Brain microvascular endothelial cell (primary cell): ENCODE measurements at regions not wholly inside any gene's neighbourhood (a gene's known extent, or its start where the extent isn't known, plus 50 kb on each side); places are given as distances from the start of the nearest gene placed in this dataset.

Experiments
- DNase-seq: peaks from one replicate; pipeline ENCODE4 v3.0.0-alpha.2; 2020
- H3K27ac ChIP-seq: fragments of 250-450 bp; sonication (Bioruptor Pico); 2 replicates; pipeline ENCODE4 v1.5.1; 2020; ENCODE audit warnings: mild to moderate bottlenecking, moderate library complexity
- H3K27me3 ChIP-seq: fragments of 250-450 bp; sonication (Bioruptor Pico); replicated peaks from 2 replicates; pipeline ENCODE4 v1.5.1; 2020; ENCODE audit warnings: mild to moderate bottlenecking
- H3K36me3 ChIP-seq: fragments of 250-450 bp; sonication (Bioruptor Pico); replicated peaks from 2 replicates; pipeline ENCODE4 v1.5.1; 2020; ENCODE audit warnings: mild to moderate bottlenecking
- H3K4me3 ChIP-seq: 2 replicates; pipeline ENCODE4 v1.5.1; 2011; ENCODE audit warnings: low read depth, mild to moderate bottlenecking, control low read depth, low read length, moderate library complexity
- in situ Hi-C: cut with HindIII; loops from 2 replicates; pipeline ENCODE4 v1.10.0; 2017; ENCODE audit warnings: low sequenced_read_pairs, low pct_ligation_motif_present
- TF ChIP-seq, protein P1 (sequence below): IDR thresholded peaks from 2 replicates; pipeline ENCODE4 v1.5.1; 2011; ENCODE audit warnings: low read depth, mild to moderate bottlenecking, moderate library complexity, low read length, control low read depth, inconsistent platforms; ENCODE audit errors: missing control alignments

DNA sequence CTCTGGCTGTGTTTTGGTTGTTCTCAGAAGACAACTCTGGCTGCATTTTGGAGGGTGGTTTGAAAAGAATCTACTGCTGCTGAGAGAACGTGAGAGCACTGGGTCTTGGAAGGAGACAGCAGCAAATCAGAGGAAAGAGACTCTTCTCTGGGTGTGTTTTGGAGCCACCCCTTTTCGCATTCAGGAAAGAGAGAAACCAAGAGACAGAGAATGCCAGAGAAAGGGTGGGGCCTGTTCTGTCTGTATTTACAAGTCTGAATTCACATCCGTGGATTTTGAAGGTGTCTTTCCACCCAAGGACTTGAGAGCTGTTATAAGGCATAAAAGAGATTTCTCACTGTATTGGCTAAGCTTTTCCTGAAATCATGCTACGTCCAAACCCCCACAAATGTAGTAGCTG lies 187.2 kb downstream of the C1orf94 start:
- Histone ChIP-seq H3K27me3 (no peaks in the 10 kb centered on the region), H3K27ac (no peak overlapping the region), H3K36me3 (no peaks in the 10 kb centered on the region), H3K4me3 (no peak overlapping the region)
- TF ChIP-seq, protein P1, sequence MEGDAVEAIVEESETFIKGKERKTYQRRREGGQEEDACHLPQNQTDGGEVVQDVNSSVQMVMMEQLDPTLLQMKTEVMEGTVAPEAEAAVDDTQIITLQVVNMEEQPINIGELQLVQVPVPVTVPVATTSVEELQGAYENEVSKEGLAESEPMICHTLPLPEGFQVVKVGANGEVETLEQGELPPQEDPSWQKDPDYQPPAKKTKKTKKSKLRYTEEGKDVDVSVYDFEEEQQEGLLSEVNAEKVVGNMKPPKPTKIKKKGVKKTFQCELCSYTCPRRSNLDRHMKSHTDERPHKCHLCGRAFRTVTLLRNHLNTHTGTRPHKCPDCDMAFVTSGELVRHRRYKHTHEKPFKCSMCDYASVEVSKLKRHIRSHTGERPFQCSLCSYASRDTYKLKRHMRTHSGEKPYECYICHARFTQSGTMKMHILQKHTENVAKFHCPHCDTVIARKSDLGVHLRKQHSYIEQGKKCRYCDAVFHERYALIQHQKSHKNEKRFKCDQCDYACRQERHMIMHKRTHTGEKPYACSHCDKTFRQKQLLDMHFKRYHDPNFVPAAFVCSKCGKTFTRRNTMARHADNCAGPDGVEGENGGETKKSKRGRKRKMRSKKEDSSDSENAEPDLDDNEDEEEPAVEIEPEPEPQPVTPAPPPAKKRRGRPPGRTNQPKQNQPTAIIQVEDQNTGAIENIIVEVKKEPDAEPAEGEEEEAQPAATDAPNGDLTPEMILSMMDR, result no peak
- in situ Hi-C loops, result no loop called here
- no peak for DNase-seq

DNA sequence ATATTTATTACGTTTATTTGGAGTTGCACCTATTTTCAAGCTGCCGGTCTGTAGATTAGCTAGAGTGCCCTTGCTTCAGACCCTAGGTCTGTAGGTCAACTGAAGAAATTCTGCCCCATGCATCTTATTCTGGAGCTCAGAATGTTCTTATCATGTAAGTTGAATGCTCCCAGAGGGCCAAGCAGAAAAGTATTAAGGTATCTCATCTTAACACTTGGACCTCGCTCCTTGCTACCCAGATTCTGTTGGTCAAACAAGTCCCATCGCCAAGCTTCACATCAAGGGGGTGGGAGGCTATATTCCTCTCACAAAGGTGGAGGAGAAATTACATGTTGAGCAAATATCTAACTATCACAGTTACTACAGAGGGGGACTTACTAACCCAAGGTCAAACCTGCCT lies 187.7 kb downstream of the C1orf94 start:
- H3K36me3 ChIP-seq, result no peaks in the 10 kb centered on the region
- H3K27ac ChIP-seq, result no peak overlapping the region
- no peak for DNase-seq
- no peaks in the 10 kb centered on the region for H3K27me3 ChIP-seq
- no peak overlapping the region for H3K4me3 ChIP-seq
- TF ChIP-seq, protein P1, result no peak
- in situ Hi-C loops, result no loop called here

DNA sequence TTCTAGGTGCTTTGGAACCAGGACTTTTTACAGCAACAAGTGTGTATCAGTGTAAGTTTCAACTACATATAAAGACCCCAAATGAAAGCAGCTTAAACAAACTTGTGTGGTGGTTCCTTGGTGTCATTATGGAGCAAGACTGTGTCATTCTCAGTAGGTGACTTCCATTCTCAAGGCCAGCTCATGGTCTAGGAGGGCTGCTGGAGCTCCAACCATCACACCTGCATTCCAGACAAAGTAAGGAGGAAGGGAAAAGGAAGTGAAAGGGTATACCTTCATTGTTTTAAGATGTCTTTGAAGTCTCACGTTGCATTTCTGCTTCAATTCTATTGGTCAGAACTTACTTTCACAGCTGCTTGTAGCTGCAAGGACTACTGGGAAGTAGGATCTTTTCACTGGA lies 188.6 kb downstream of the C1orf94 start:
- in situ Hi-C loops, result no loop called here
- Histone ChIP-seq H3K27me3 (no peaks in the 10 kb centered on the region), H3K4me3 (no peak overlapping the region), H3K27ac (no peak overlapping the region), H3K36me3 (no peaks in the 10 kb centered on the region)
- DNase-seq, result no peak
- TF ChIP-seq, protein P1, result no peak

DNA sequence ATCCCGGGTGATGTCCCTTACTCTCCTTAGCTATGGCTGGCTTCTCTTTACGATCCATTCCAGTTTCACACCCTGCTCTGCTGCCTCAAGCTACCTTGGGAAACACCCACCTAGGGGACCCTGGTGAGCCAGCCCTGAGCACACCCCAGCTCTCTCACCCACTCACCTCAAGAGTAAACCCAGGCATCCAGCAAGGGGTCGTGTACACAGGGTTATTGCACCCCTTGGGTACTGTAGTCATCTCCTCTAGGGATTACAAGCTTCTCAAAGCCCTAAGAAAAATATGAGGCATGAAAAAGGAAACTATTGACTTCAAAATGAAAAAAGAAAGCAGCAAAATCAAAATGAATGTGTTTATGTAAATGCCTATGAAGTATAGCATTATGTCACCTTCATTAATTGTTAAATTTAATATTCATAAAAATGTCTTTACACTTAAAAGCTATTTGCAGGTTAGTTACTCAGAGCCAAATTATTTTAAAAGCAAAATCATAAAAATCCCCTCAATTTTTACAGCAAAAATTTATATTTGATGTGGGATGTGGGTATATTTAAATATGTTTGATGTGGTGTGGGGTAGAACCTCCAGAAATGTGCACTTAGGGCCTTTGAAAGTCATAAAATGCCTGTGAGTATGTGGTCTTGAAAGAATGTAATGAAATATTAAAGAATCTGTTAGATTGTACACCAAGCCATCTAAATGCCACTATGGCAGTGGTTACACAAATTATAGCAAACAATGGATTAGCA lies 190.3 kb downstream of the C1orf94 start:
- Histone ChIP-seq H3K4me3 (no peak overlapping the region), H3K27me3 (no peaks in the 10 kb centered on the region), H3K27ac (no peak overlapping the region), H3K36me3 (no peaks in the 10 kb centered on the region)
- TF ChIP-seq, protein P1, result no peak
- DNase-seq, result no peak
- in situ Hi-C loops, result no loop called here

DNA sequence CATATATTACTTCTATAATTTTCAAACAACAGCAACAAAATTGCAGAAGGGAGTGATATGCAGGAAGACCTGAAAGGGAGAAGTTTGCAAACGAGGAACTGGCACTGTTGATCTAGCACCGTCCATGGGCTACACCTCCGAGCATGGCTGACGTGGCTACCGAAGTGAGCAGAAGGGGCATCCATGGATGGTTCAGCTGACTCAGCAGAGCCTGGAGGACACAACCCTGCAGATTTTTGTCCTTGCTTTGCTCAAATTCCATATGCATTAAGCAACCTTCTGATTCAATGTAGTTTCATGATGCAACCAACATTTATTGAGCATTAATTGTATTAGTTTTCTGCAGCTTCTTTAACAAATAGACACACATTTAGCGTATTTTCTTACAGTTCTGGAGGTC lies 191.2 kb downstream of the C1orf94 start:
- Histone ChIP-seq H3K4me3 (no peak overlapping the region), H3K36me3 (no peaks in the 10 kb centered on the region), H3K27ac (no peak overlapping the region), H3K27me3 (no peaks in the 10 kb centered on the region)
- TF ChIP-seq, protein P1, result no peak
- in situ Hi-C loops, result no loop called here
- DNase-seq, result no peak
